Mesothelial cell of epicardium (in vitro differentiated cells): ENCODE measurements at regions not wholly inside any gene's neighbourhood (a gene's known extent, or its start where the extent isn't known, plus 50 kb on each side); places are given as distances from the start of the nearest gene placed in this dataset.
"Not testable (repeated sequence)": the region's sequence is repeated elsewhere in the genome, so short reads cannot be mapped to it uniquely, and the experiment has no call there.

Source experiments
- DNase-seq, 2 experiments: peaks; one replicate each; pipeline ENCODE4 v3.0.0; 2021; ENCODE audit warnings: low spot score in 2 of 2; ENCODE audit not compliant: unreplicated experiment in 2 of 2
- H3K27ac Mint-ChIP-seq: 2 replicates; pipeline ENCODE4 v1.8.0; 2021; ENCODE audit warnings: mixed read lengths
- H3K27me3 Mint-ChIP-seq: 2 replicates; pipeline ENCODE4 v1.8.0; 2021; ENCODE audit warnings: low read depth, mixed read lengths
- H3K36me3 Mint-ChIP-seq: 2 replicates; pipeline ENCODE4 v1.8.0; 2021; ENCODE audit warnings: mixed read lengths
- H3K4me1 Mint-ChIP-seq: 2 replicates; pipeline ENCODE4 v1.8.0; 2021; ENCODE audit warnings: mixed read lengths
- H3K4me3 Mint-ChIP-seq: 2 replicates; pipeline ENCODE4 v1.8.0; 2021; ENCODE audit warnings: mild to moderate bottlenecking, moderate library complexity, mixed read lengths
- H3K9me3 Mint-ChIP-seq: 2 replicates; pipeline ENCODE4 v1.8.0; 2021; ENCODE audit warnings: mixed read lengths
- CTCF ChIP-seq: fragments of 200-600 bp; sonication (generic); IDR thresholded peaks from one replicate; pipeline ENCODE4 v1.5.0; 2021; ENCODE audit warnings: antibody characterized with exemption; ENCODE audit not compliant: unreplicated experiment

- DNase-seq, result no peak
- TF ChIP-seq CTCF, result no peak
- H3K9me3 Mint-ChIP-seq, result peaks cover under 1% of the 10 kb centered on the region
- H3K4me1 Mint-ChIP-seq, result peaks cover 10% of the 10 kb centered on the region
- peaks cover 1% of the 10 kb centered on the region for H3K36me3 Mint-ChIP-seq
- H3K4me3 Mint-ChIP-seq, result no peak overlapping the region
- H3K27ac Mint-ChIP-seq, result no peak overlapping the region
- no peaks in the 10 kb centered on the region for H3K27me3 Mint-ChIP-seq
These were observed 63.3 kb upstream of the KYNU start for GRCh38 chr2:142813830-142814829.

- not testable (repeated sequence) for DNase-seq, H3K4me3 Mint-ChIP-seq, H3K9me3 Mint-ChIP-seq, H3K27me3 Mint-ChIP-seq, H3K27ac Mint-ChIP-seq, H3K36me3 Mint-ChIP-seq
- peaks cover 10% of the 10 kb centered on the region for H3K4me1 Mint-ChIP-seq
These were observed 65.8 kb upstream of the KYNU start for GRCh38 chr2:142811644-142812043.

- H3K27me3 Mint-ChIP-seq, result no peaks in the 10 kb centered on the region
- H3K36me3 Mint-ChIP-seq, result peaks cover 1% of the 10 kb centered on the region
- H3K4me1 Mint-ChIP-seq, result no peaks in the 10 kb centered on the region
- no peak for TF ChIP-seq CTCF
- H3K4me3 Mint-ChIP-seq, result no peak overlapping the region
- H3K27ac Mint-ChIP-seq, result no peak overlapping the region
- no peaks in the 10 kb centered on the region for H3K9me3 Mint-ChIP-seq
- no peak for DNase-seq
These were observed 72.2 kb upstream of the KYNU start for GRCh38 chr2:142805244-142805643.

GRCh38 chr2:142803158-142803557 lies 74.3 kb upstream of the KYNU start:
- no peak for TF ChIP-seq CTCF
- Mint-ChIP-seq H3K27ac (no peak overlapping the region), H3K4me3 (no peak overlapping the region), H3K9me3 (no peaks in the 10 kb centered on the region), H3K27me3 (no peaks in the 10 kb centered on the region), H3K4me1 (no peaks in the 10 kb centered on the region), H3K36me3 (no peaks in the 10 kb centered on the region)
- no peak for DNase-seq

- Mint-ChIP-seq H3K36me3 (no peaks in the 10 kb centered on the region), H3K4me1 (no peaks in the 10 kb centered on the region), H3K27me3 (no peaks in the 10 kb centered on the region), H3K27ac (no peak overlapping the region), H3K4me3 (no peak overlapping the region), H3K9me3 (peaks cover 10% of the 10 kb centered on the region)
- TF ChIP-seq CTCF, result no peak
- DNase-seq, result no peak
These were observed 80.9 kb upstream of the KYNU start for GRCh38 chr2:142796588-142796987.

- Mint-ChIP-seq H3K27ac (no peak overlapping the region), H3K4me1 (no peaks in the 10 kb centered on the region), H3K27me3 (no peaks in the 10 kb centered on the region), H3K36me3 (no peaks in the 10 kb centered on the region), H3K9me3 (peaks cover 12% of the 10 kb centered on the region), H3K4me3 (no peak overlapping the region)
- no peak for TF ChIP-seq CTCF
- DNase-seq, result no peak
These were observed 81.3 kb upstream of the KYNU start for GRCh38 chr2:142796161-142796560.
